GM12878 (cell line): ENCODE measurements at regions not wholly inside any gene's neighbourhood (a gene's known extent, or its start where the extent isn't known, plus 50 kb on each side); places are given as distances from the start of the nearest gene placed in this dataset.

Experiments used
- BACH1 ChIP-seq: fragments of 450-650 bp; IDR thresholded peaks from 2 replicates; pipeline ENCODE4 v1.6.1; 2017; ENCODE audit warnings: mild to moderate bottlenecking, borderline replicate concordance
- EED ChIP-seq: sonication (generic); IDR thresholded peaks from 2 replicates; pipeline ENCODE4 v1.6.1; 2016; ENCODE audit warnings: antibody characterized with exemption, low read depth
- ETV6 ChIP-seq, 2 experiments: fragments of 450-650 bp in 1 of 2; IDR thresholded peaks in 1 of 2; conservative IDR thresholded peaks in 1 of 2; 2 replicates each; pipeline ENCODE4 v1.6.1; 2014; ENCODE audit warnings: antibody characterized with exemption in 1 of 2, borderline replicate concordance in 1 of 2, low read depth in 1 of 2, mild to moderate bottlenecking in 1 of 2, moderate library complexity in 1 of 2
- FOXM1 ChIP-seq: IDR thresholded peaks from 2 replicates; pipeline ENCODE4 v1.6.1; 2012; ENCODE audit warnings: low read depth, mild to moderate bottlenecking, inconsistent platforms, low read length, moderate library complexity
- GATAD2B ChIP-seq: fragments of 450-650 bp; conservative IDR thresholded peaks from 2 replicates; pipeline ENCODE4 v1.6.1; 2017; ENCODE audit warnings: low read depth, mild to moderate bottlenecking, moderate library complexity
- HCFC1 ChIP-seq: fragments of 150-350 bp; IDR thresholded peaks from 2 replicates; pipeline ENCODE4 v1.6.1; 2014; ENCODE audit warnings: low read length
- HDGF ChIP-seq: fragments of 450-650 bp; IDR thresholded peaks from 2 replicates; pipeline ENCODE4 v1.6.1; 2016; ENCODE audit warnings: antibody characterized with exemption
- IKZF2 ChIP-seq, 2 experiments: fragments of 450-650 bp; IDR thresholded peaks; 2 replicates each; pipeline ENCODE4 v1.6.1; 2017; ENCODE audit warnings: mild to moderate bottlenecking in 2 of 2, moderate library complexity in 2 of 2
- LARP7 ChIP-seq: fragments of 450-650 bp; IDR thresholded peaks from 2 replicates; pipeline ENCODE4 v1.6.1; 2017; ENCODE audit warnings: mild to moderate bottlenecking
- NFYB ChIP-seq: IDR thresholded peaks from 2 replicates; pipeline ENCODE4 v1.6.1; 2011; ENCODE audit warnings: low read depth, mild to moderate bottlenecking, low read length, improper control_type of control experiment, moderate library complexity; ENCODE audit not compliant: insufficient read depth
- NR2C2 ChIP-seq: IDR thresholded peaks from 2 replicates; pipeline ENCODE4 v1.6.1; 2011; ENCODE audit warnings: borderline replicate concordance, low read depth; ENCODE audit not compliant: control insufficient read depth, insufficient read length
- PML ChIP-seq: IDR thresholded peaks from 2 replicates; pipeline ENCODE4 v1.6.1; 2012; ENCODE audit warnings: low read length, inconsistent platforms
- POLR2AphosphoS5 ChIP-seq: IDR thresholded peaks from 2 replicates; pipeline ENCODE4 v1.6.1; 2011; ENCODE audit warnings: mild to moderate bottlenecking, low read length, inconsistent platforms
- SIX5 ChIP-seq: IDR thresholded peaks from 2 replicates; pipeline ENCODE4 v1.6.1; 2011; ENCODE audit warnings: mild to moderate bottlenecking, low read depth, low read length, moderate library complexity; ENCODE audit not compliant: severe bottlenecking
- SMAD1 ChIP-seq: fragments of 450-650 bp; IDR thresholded peaks from 2 replicates; pipeline ENCODE4 v1.6.1; 2018; ENCODE audit warnings: mild to moderate bottlenecking, low read depth; ENCODE audit not compliant: partially characterized antibody
- SREBF1 ChIP-seq: IDR thresholded peaks from 2 replicates; pipeline ENCODE4 v1.6.1; 2012; ENCODE audit warnings: mild to moderate bottlenecking, low read length
- TCF3 ChIP-seq: IDR thresholded peaks from 2 replicates; pipeline ENCODE4 v1.6.1; 2012; ENCODE audit warnings: low read depth, mild to moderate bottlenecking, low read length, borderline replicate concordance; ENCODE audit not compliant: insufficient read depth
- YBX1 ChIP-seq: fragments of 450-650 bp; IDR thresholded peaks from 2 replicates; pipeline ENCODE4 v1.6.1; 2016; ENCODE audit warnings: antibody characterized with exemption
- ZNF384 ChIP-seq: IDR thresholded peaks from 2 replicates; pipeline ENCODE4 v1.6.1; 2012; ENCODE audit warnings: low read depth, mild to moderate bottlenecking, low read length, improper control_type of control experiment, borderline replicate concordance
- TF ChIP-seq, protein P1 (sequence below), 3 experiments: IDR thresholded peaks in 2 of 3; conservative IDR thresholded peaks in 1 of 3; 2 replicates each; pipeline ENCODE4 v1.5.1; 2011; ENCODE audit warnings: low read depth in 3 of 3, low read length in 3 of 3, mild to moderate bottlenecking in 3 of 3, control low read depth in 2 of 3, moderate library complexity in 2 of 3, inconsistent platforms in 1 of 3, mixed read lengths in 1 of 3; ENCODE audit not compliant: control insufficient read depth in 2 of 3, insufficient read depth in 1 of 3; ENCODE audit errors: extremely low read depth in 1 of 3
- TF ChIP-seq, protein P2 (sequence below): fragments of 150-350 bp; IDR thresholded peaks from 2 replicates; pipeline ENCODE4 v1.6.1; 2016; ENCODE audit warnings: low read depth, low read length
- TF ChIP-seq, protein P3 (sequence below): fragments of 450-650 bp; IDR thresholded peaks from 2 replicates; pipeline ENCODE4 v1.6.1; 2017; ENCODE audit warnings: low read depth, mild to moderate bottlenecking, moderate library complexity

DNA sequence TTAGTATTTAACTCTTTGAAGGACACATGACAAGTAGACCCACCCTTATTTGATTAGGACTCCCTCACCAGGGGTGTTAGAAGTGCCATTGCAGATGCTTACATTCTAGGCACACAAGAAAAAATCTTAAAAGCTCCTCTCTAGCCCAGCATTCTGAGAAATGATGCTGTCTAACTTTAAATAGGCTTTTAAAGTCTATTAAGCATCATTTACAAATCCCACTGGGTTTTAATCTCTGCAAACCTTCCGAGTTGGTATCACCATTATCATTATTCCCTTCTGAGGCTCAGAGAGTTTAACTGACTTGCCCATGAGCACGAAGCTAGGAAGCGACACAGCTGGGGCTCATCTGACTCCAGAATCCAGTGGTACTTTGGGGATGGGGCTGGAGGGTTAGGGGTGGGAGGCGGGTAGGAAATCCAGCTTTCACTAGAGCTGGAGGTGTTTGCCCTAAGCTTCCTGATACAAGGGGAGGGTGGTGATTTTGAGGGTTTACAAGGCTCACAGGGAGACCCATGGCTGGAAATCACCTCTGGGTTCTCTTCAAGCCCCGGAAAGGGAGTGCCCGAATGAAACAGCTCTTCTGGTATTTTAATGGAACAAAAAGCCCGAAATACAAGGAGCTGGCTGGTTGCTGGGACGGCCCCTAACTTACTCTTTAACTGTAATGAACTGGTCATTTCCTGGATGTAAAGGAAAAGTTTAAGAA is 109.2 kb upstream of the FUT8 start (continued):
- TF ChIP-seq, protein P1, sequence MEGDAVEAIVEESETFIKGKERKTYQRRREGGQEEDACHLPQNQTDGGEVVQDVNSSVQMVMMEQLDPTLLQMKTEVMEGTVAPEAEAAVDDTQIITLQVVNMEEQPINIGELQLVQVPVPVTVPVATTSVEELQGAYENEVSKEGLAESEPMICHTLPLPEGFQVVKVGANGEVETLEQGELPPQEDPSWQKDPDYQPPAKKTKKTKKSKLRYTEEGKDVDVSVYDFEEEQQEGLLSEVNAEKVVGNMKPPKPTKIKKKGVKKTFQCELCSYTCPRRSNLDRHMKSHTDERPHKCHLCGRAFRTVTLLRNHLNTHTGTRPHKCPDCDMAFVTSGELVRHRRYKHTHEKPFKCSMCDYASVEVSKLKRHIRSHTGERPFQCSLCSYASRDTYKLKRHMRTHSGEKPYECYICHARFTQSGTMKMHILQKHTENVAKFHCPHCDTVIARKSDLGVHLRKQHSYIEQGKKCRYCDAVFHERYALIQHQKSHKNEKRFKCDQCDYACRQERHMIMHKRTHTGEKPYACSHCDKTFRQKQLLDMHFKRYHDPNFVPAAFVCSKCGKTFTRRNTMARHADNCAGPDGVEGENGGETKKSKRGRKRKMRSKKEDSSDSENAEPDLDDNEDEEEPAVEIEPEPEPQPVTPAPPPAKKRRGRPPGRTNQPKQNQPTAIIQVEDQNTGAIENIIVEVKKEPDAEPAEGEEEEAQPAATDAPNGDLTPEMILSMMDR (IDR thresholded peaks at IDR 0.05 in 2 of 3, conservative IDR thresholded peaks at IDR 0.05 in 1 of 3; ENCODE audit: control insufficient read depth in 2 of 3, extremely low read depth in 1 of 3, insufficient read depth in 1 of 3, low read depth in 3 of 3, low read length in 3 of 3) = no peak
- no peak for TF ChIP-seq ZNF384
- no peak for TF ChIP-seq YBX1
- peak in 1 of 2 experiments; percentile 58; a peak in 1 of 4 replicates for TF ChIP-seq ETV6 (conservative IDR thresholded peaks at IDR 0.05 in 1 of 2, IDR thresholded peaks at IDR 0.05 in 1 of 2; ENCODE audit: borderline replicate concordance in 1 of 2, low read depth in 1 of 2)
- no peak for TF ChIP-seq GATAD2B
- TF ChIP-seq, protein P2, sequence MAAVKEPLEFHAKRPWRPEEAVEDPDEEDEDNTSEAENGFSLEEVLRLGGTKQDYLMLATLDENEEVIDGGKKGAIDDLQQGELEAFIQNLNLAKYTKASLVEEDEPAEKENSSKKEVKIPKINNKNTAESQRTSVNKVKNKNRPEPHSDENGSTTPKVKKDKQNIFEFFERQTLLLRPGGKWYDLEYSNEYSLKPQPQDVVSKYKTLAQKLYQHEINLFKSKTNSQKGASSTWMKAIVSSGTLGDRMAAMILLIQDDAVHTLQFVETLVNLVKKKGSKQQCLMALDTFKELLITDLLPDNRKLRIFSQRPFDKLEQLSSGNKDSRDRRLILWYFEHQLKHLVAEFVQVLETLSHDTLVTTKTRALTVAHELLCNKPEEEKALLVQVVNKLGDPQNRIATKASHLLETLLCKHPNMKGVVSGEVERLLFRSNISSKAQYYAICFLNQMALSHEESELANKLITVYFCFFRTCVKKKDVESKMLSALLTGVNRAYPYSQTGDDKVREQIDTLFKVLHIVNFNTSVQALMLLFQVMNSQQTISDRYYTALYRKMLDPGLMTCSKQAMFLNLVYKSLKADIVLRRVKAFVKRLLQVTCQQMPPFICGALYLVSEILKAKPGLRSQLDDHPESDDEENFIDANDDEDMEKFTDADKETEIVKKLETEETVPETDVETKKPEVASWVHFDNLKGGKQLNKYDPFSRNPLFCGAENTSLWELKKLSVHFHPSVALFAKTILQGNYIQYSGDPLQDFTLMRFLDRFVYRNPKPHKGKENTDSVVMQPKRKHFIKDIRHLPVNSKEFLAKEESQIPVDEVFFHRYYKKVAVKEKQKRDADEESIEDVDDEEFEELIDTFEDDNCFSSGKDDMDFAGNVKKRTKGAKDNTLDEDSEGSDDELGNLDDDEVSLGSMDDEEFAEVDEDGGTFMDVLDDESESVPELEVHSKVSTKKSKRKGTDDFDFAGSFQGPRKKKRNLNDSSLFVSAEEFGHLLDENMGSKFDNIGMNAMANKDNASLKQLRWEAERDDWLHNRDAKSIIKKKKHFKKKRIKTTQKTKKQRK = no peak
- TF ChIP-seq SMAD1 = no peak
- TF ChIP-seq FOXM1 = no peak; the same call in 1 of the 2 replicates
- TF ChIP-seq LARP7 = no peak
- TF ChIP-seq EED = peak; percentile 29
- TF ChIP-seq, protein P3, sequence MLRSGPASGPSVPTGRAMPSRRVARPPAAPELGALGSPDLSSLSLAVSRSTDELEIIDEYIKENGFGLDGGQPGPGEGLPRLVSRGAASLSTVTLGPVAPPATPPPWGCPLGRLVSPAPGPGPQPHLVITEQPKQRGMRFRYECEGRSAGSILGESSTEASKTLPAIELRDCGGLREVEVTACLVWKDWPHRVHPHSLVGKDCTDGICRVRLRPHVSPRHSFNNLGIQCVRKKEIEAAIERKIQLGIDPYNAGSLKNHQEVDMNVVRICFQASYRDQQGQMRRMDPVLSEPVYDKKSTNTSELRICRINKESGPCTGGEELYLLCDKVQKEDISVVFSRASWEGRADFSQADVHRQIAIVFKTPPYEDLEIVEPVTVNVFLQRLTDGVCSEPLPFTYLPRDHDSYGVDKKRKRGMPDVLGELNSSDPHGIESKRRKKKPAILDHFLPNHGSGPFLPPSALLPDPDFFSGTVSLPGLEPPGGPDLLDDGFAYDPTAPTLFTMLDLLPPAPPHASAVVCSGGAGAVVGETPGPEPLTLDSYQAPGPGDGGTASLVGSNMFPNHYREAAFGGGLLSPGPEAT = peak; percentile 31; the same call in 1 of the 2 replicates
- TF ChIP-seq IKZF2 (IDR thresholded peaks at IDR 0.05) = peak in 1 of 2 experiments; percentile 34; a peak in 1 of 4 replicates
- 0 out of 2 replicates have a peak, but pooled peaks have one; percentile 2 for TF ChIP-seq BACH1
- TF ChIP-seq POLR2AphosphoS5 = no peak
- TF ChIP-seq HDGF = no peak
- TF ChIP-seq SIX5 = no peak
- TF ChIP-seq NR2C2 = no peak
- TF ChIP-seq PML = peak; percentile 17; the same call in 1 of the 2 replicates
- TF ChIP-seq SREBF1 = no peak
- TF ChIP-seq NFYB = no peak
- no peak for TF ChIP-seq TCF3
- no peak for TF ChIP-seq HCFC1
